ENCODE measurements at regions not wholly inside any gene's neighbourhood (a gene's known extent, or its start where the extent isn't known, plus 50 kb on each side); places are given as distances from the start of the nearest gene placed in this dataset.

GRCh38 chr15:31197497-31198414, 96.2 kb upstream of the TRPM1 start:
- TF ChIP-seq, protein P1, sequence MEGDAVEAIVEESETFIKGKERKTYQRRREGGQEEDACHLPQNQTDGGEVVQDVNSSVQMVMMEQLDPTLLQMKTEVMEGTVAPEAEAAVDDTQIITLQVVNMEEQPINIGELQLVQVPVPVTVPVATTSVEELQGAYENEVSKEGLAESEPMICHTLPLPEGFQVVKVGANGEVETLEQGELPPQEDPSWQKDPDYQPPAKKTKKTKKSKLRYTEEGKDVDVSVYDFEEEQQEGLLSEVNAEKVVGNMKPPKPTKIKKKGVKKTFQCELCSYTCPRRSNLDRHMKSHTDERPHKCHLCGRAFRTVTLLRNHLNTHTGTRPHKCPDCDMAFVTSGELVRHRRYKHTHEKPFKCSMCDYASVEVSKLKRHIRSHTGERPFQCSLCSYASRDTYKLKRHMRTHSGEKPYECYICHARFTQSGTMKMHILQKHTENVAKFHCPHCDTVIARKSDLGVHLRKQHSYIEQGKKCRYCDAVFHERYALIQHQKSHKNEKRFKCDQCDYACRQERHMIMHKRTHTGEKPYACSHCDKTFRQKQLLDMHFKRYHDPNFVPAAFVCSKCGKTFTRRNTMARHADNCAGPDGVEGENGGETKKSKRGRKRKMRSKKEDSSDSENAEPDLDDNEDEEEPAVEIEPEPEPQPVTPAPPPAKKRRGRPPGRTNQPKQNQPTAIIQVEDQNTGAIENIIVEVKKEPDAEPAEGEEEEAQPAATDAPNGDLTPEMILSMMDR (conservative IDR thresholded peaks at IDR 0.05), result peak; percentile 81
- no peak for TF ChIP-seq ZFX (IDR thresholded peaks at IDR 0.05)

Data from C4-2B (cell line).